ENCODE measurements at regions not wholly inside any gene's neighbourhood (a gene's known extent, or its start where the extent isn't known, plus 50 kb on each side); places are given as distances from the start of the nearest gene placed in this dataset.

GRCh38 chr13:72384186-72384823 is 343.1 kb downstream of the MZT1 start (continued):
- TF ChIP-seq, protein P1, sequence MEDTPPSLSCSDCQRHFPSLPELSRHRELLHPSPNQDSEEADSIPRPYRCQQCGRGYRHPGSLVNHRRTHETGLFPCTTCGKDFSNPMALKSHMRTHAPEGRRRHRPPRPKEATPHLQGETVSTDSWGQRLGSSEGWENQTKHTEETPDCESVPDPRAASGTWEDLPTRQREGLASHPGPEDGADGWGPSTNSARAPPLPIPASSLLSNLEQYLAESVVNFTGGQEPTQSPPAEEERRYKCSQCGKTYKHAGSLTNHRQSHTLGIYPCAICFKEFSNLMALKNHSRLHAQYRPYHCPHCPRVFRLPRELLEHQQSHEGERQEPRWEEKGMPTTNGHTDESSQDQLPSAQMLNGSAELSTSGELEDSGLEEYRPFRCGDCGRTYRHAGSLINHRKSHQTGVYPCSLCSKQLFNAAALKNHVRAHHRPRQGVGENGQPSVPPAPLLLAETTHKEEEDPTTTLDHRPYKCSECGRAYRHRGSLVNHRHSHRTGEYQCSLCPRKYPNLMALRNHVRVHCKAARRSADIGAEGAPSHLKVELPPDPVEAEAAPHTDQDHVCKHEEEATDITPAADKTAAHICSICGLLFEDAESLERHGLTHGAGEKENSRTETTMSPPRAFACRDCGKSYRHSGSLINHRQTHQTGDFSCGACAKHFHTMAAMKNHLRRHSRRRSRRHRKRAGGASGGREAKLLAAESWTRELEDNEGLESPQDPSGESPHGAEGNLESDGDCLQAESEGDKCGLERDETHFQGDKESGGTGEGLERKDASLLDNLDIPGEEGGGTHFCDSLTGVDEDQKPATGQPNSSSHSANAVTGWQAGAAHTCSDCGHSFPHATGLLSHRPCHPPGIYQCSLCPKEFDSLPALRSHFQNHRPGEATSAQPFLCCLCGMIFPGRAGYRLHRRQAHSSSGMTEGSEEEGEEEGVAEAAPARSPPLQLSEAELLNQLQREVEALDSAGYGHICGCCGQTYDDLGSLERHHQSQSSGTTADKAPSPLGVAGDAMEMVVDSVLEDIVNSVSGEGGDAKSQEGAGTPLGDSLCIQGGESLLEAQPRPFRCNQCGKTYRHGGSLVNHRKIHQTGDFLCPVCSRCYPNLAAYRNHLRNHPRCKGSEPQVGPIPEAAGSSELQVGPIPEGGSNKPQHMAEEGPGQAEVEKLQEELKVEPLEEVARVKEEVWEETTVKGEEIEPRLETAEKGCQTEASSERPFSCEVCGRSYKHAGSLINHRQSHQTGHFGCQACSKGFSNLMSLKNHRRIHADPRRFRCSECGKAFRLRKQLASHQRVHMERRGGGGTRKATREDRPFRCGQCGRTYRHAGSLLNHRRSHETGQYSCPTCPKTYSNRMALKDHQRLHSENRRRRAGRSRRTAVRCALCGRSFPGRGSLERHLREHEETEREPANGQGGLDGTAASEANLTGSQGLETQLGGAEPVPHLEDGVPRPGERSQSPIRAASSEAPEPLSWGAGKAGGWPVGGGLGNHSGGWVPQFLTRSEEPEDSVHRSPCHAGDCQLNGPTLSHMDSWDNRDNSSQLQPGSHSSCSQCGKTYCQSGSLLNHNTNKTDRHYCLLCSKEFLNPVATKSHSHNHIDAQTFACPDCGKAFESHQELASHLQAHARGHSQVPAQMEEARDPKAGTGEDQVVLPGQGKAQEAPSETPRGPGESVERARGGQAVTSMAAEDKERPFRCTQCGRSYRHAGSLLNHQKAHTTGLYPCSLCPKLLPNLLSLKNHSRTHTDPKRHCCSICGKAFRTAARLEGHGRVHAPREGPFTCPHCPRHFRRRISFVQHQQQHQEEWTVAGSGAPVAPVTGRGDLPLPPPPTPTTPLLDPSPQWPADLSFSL (CRISPR knock-in tag; IDR thresholded peaks at IDR 0.05): no peak
- no peak for TF ChIP-seq NPAS2 (CRISPR knock-in tag; IDR thresholded peaks at IDR 0.05; ENCODE audit: borderline replicate concordance)
- TF ChIP-seq E2F1 (CRISPR knock-in tag; IDR thresholded peaks at IDR 0.05): no peak
- TF ChIP-seq, protein P2, sequence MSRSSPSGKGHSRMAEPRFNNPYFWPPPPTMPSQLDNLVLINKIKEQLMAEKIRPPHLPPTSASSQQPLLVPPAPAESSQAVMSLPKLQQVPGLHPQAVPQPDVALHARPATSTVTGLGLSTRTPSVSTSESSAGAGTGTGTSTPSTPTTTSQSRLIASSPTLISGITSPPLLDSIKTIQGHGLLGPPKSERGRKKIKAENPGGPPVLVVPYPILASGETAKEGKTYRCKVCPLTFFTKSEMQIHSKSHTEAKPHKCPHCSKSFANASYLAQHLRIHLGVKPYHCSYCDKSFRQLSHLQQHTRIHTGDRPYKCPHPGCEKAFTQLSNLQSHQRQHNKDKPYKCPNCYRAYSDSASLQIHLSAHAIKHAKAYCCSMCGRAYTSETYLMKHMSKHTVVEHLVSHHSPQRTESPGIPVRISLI (CRISPR knock-in tag; IDR thresholded peaks at IDR 0.05; ENCODE audit: borderline replicate concordance): no peak
- no peak for TF ChIP-seq ONECUT2 (CRISPR knock-in tag; IDR thresholded peaks at IDR 0.05)
- no peak for TF ChIP-seq CBX5 (CRISPR knock-in tag; IDR thresholded peaks at IDR 0.05; ENCODE audit: borderline replicate concordance)
- TF ChIP-seq MED13 (CRISPR knock-in tag; IDR thresholded peaks at IDR 0.05): no peak
- no peak for TF ChIP-seq ARID2 (CRISPR knock-in tag; IDR thresholded peaks at IDR 0.05; ENCODE audit: borderline replicate concordance)
- TF ChIP-seq MTF1 (CRISPR knock-in tag; IDR thresholded peaks at IDR 0.05): no peak
- no peak for TF ChIP-seq PRPF4 (IDR thresholded peaks at IDR 0.05; ENCODE audit: low read depth, low read length, poor library complexity, severe bottlenecking)
- TF ChIP-seq ZMAT5 (CRISPR knock-in tag; IDR thresholded peaks at IDR 0.05; ENCODE audit: borderline replicate concordance, low read depth): no peak
- no peak for TF ChIP-seq RELA (CRISPR knock-in tag; IDR thresholded peaks at IDR 0.05)
- no peak for TF ChIP-seq ZMYM3 (CRISPR knock-in tag; IDR thresholded peaks at IDR 0.05)
- TF ChIP-seq ZNF264 (CRISPR knock-in tag; IDR thresholded peaks at IDR 0.05): no peak
- no peak for TF ChIP-seq NFATC3 (CRISPR knock-in tag; IDR thresholded peaks at IDR 0.05)
- no peak for TF ChIP-seq NAIF1 (CRISPR knock-in tag; IDR thresholded peaks at IDR 0.05; ENCODE audit: borderline replicate concordance)
- TF ChIP-seq ZNF501 (CRISPR knock-in tag; IDR thresholded peaks at IDR 0.05): no peak
- no peak for TF ChIP-seq MED1 (CRISPR knock-in tag; IDR thresholded peaks at IDR 0.05)
- no peak for TF ChIP-seq SOX13 (IDR thresholded peaks at IDR 0.05)
- peak in 1 of 2 experiments; percentile 32; a peak in 1 of 4 replicates for TF ChIP-seq SOX13 (CRISPR knock-in tag; conservative IDR thresholded peaks at IDR 0.05 in 1 of 2, IDR thresholded peaks at IDR 0.05 in 1 of 2)
- TF ChIP-seq HMG20A (CRISPR knock-in tag; IDR thresholded peaks at IDR 0.05; ENCODE audit: borderline replicate concordance): peak; percentile 78; the same call in 1 of the 2 replicates
- TF ChIP-seq ZKSCAN1 (IDR thresholded peaks at IDR 0.05; ENCODE audit: low read length): no peak
- TF ChIP-seq ZNF737 (CRISPR knock-in tag; IDR thresholded peaks at IDR 0.05; ENCODE audit: borderline replicate concordance): no peak
